Keratinocyte (primary cell): ENCODE measurements at regions not wholly inside any gene's neighbourhood (a gene's known extent, or its start where the extent isn't known, plus 50 kb on each side); places are given as distances from the start of the nearest gene placed in this dataset.

Experiments
- DNase-seq: peaks from one replicate; pipeline ENCODE4 v3.0.0-alpha.2; 2011; ENCODE audit warnings: low read depth, missing footprints, low spot score
- FAIRE-seq: peaks from 2 replicates; lab custom pipeline; 2011; peaks lifted over from hg19 to GRCh38; lab: Jason Lieb, UNC
- H2AFZ ChIP-seq: 2 replicates; pipeline ENCODE4 v1.6.0; 2012; ENCODE audit warnings: low read length, control low read depth, inconsistent platforms; ENCODE audit not compliant: control insufficient read depth
- H3K27ac ChIP-seq: 2 replicates; pipeline ENCODE4 v1.5.1; 2011; ENCODE audit warnings: low read length; ENCODE audit not compliant: control insufficient read depth, insufficient read depth
- H3K27me3 ChIP-seq: 3 replicates; pipeline ENCODE4 v1.6.0; 2011; ENCODE audit warnings: low read length; ENCODE audit not compliant: control insufficient read depth, insufficient read depth; ENCODE audit errors: extremely low read depth
- H3K36me3 ChIP-seq, 2 experiments: 2 replicates in 1 of 2; 3 replicates in 1 of 2; pipeline ENCODE4 v1.5.1; 2011; ENCODE audit warnings: low read length in 2 of 2, mild to moderate bottlenecking in 1 of 2; ENCODE audit not compliant: control insufficient read depth in 2 of 2, insufficient read depth in 2 of 2; ENCODE audit errors: extremely low read depth in 1 of 2
- H3K4me1 ChIP-seq: 3 replicates; pipeline ENCODE4 v1.5.1; 2011; ENCODE audit warnings: low read length; ENCODE audit not compliant: control insufficient read depth, insufficient read depth; ENCODE audit errors: extremely low read depth
- H3K4me2 ChIP-seq: 3 replicates; pipeline ENCODE4 v1.6.0; 2011; ENCODE audit warnings: low read depth, low read length; ENCODE audit not compliant: control insufficient read depth, insufficient read depth; ENCODE audit errors: extremely low read depth
- H3K4me3 ChIP-seq, 3 experiments: fragments of 200-600 bp in 1 of 3; sonication (generic) in 1 of 3; 2 replicates in 2 of 3; 3 replicates in 1 of 3; pipeline ENCODE4 v1.5.1; 2011 to 2016; ENCODE audit warnings: low read length in 3 of 3, mild to moderate bottlenecking in 3 of 3, control low read depth in 2 of 3, inconsistent platforms in 1 of 3, low read depth in 1 of 3, mixed read lengths in 1 of 3, mixed run types in 1 of 3, moderate library complexity in 1 of 3; ENCODE audit not compliant: control insufficient read depth in 2 of 3, insufficient read depth in 2 of 3; ENCODE audit errors: extremely low read depth in 1 of 3
- H3K79me2 ChIP-seq: 2 replicates; pipeline ENCODE4 v1.6.0; 2012; ENCODE audit warnings: low read length; ENCODE audit not compliant: control insufficient read depth, insufficient read depth
- H3K9ac ChIP-seq: 3 replicates; pipeline ENCODE4 v1.6.0; 2011; ENCODE audit warnings: low read length; ENCODE audit not compliant: control insufficient read depth, insufficient read depth; ENCODE audit errors: extremely low read depth
- H3K9me1 ChIP-seq: 3 replicates; pipeline ENCODE4 v1.6.0; 2011; ENCODE audit warnings: low read length; ENCODE audit not compliant: control insufficient read depth, insufficient read depth; ENCODE audit errors: extremely low read depth
- H3K9me3 ChIP-seq: 2 replicates; pipeline ENCODE4 v1.5.1; 2012; ENCODE audit warnings: low read depth, low read length; ENCODE audit not compliant: control insufficient read depth
- H4K20me1 ChIP-seq: 3 replicates; pipeline ENCODE4 v1.6.0; 2011; ENCODE audit warnings: low read length; ENCODE audit not compliant: control insufficient read depth, insufficient read depth; ENCODE audit errors: extremely low read depth
- EZH2 ChIP-seq: IDR thresholded peaks from one replicate; pipeline ENCODE4 v1.6.1; 2012; ENCODE audit warnings: inconsistent platforms, mild to moderate bottlenecking, low read length, moderate library complexity
- dilution Hi-C: fragments of 300-500 bp; cut with MboI; formaldehyde crosslinking; loops from one replicate; pipeline ENCODE4 v1.7.0; 2020; ENCODE audit warnings: low sequenced_read_pairs; ENCODE audit not compliant: extremely low pct_ligation_motif_present
- TF ChIP-seq, protein P1 (sequence below), 3 experiments: IDR thresholded peaks in 1 of 3; conservative IDR thresholded peaks in 1 of 3; optimal IDR thresholded peaks in 1 of 3; 2 replicates in 2 of 3; 3 replicates in 1 of 3; pipeline versions ENCODE3 to v1.5.1; 2011; ENCODE audit warnings: low read length in 3 of 3, mild to moderate bottlenecking in 3 of 3, moderate library complexity in 2 of 3, control low read depth in 1 of 3, inconsistent platforms in 1 of 3; ENCODE audit not compliant: insufficient read depth in 2 of 3; ENCODE audit errors: extremely low read depth in 1 of 3

DNA sequence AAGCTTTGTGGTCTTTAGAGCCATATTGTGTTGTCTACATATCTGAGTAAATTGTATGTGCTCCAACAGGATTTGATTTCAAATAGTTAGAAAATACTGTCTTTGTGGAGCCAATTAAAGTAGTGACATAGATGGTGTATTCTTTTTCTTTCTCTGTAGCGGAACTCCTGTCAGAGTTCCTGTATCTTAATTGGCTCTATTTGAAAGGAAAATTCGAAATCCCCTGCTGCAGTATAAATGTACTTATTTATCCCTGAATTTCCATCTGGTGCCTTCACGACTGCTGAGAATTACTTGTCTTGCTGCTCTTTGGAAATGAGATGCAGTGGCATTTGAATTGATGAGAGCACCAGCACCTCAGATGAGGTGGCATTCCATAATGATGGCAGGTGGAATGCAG is 546.7 kb upstream of the SGCD start:
- no peak overlapping the region for H3K27ac ChIP-seq
- no peak overlapping the region for H3K4me3 ChIP-seq
- FAIRE-seq: no peak
- H3K4me1 ChIP-seq: no peaks in the 10 kb centered on the region
- dilution Hi-C loops: no loop called here
- H3K27me3 ChIP-seq: no peaks in the 10 kb centered on the region
- H2AFZ ChIP-seq: no peak overlapping the region
- H3K79me2 ChIP-seq: no peaks in the 10 kb centered on the region
- DNase-seq: no peak
- TF ChIP-seq, protein P1, sequence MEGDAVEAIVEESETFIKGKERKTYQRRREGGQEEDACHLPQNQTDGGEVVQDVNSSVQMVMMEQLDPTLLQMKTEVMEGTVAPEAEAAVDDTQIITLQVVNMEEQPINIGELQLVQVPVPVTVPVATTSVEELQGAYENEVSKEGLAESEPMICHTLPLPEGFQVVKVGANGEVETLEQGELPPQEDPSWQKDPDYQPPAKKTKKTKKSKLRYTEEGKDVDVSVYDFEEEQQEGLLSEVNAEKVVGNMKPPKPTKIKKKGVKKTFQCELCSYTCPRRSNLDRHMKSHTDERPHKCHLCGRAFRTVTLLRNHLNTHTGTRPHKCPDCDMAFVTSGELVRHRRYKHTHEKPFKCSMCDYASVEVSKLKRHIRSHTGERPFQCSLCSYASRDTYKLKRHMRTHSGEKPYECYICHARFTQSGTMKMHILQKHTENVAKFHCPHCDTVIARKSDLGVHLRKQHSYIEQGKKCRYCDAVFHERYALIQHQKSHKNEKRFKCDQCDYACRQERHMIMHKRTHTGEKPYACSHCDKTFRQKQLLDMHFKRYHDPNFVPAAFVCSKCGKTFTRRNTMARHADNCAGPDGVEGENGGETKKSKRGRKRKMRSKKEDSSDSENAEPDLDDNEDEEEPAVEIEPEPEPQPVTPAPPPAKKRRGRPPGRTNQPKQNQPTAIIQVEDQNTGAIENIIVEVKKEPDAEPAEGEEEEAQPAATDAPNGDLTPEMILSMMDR (optimal IDR thresholded peaks at IDR 0.05 in 1 of 3, IDR thresholded peaks at IDR 0.05 in 1 of 3, conservative IDR thresholded peaks at IDR 0.05 in 1 of 3; ENCODE audit: extremely low read depth in 1 of 3, insufficient read depth in 2 of 3, low read length in 3 of 3): no peak
- TF ChIP-seq EZH2: no peak
- H4K20me1 ChIP-seq: no peaks in the 10 kb centered on the region
- no peaks in the 10 kb centered on the region for H3K9me3 ChIP-seq
- H3K4me2 ChIP-seq: no peak overlapping the region
- no peaks in the 10 kb centered on the region for H3K36me3 ChIP-seq
- H3K9me1 ChIP-seq: no peaks in the 10 kb centered on the region
- no peak overlapping the region for H3K9ac ChIP-seq

DNA sequence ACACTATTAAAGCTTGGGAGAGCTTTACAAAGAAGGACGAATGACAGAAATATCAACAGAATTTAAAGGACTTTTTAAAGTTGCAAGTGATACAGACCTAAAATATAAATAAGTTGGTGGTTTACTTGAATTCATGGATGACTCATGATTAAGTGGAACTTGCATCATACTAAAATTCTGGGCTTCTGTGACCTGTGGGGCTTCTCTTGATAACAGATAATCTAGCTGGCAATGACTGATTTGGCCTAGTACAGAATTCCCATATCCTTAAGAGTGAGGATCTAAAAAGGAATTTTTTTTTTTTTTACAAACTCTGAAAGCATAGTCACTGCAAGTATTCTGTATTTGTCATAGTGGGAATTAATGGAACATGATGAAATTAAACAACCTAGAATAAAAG is 543.7 kb upstream of the SGCD start:
- TF ChIP-seq EZH2: no peak
- TF ChIP-seq, protein P1 (optimal IDR thresholded peaks at IDR 0.05 in 1 of 3, IDR thresholded peaks at IDR 0.05 in 1 of 3, conservative IDR thresholded peaks at IDR 0.05 in 1 of 3; ENCODE audit: extremely low read depth in 1 of 3, insufficient read depth in 2 of 3, low read length in 3 of 3): no peak
- H2AFZ ChIP-seq: no peak overlapping the region

More for the DNA sequence above, 543.7 kb upstream of the SGCD start:
- Histone ChIP-seq H3K27ac (no peak overlapping the region), H3K79me2 (no peaks in the 10 kb centered on the region), H4K20me1 (no peaks in the 10 kb centered on the region), H3K4me2 (no peak overlapping the region), H3K27me3 (no peaks in the 10 kb centered on the region), H3K9me3 (no peaks in the 10 kb centered on the region), H3K4me1 (no peaks in the 10 kb centered on the region), H3K36me3 (no peaks in the 10 kb centered on the region), H3K4me3 (no peak overlapping the region), H3K9ac (no peak overlapping the region), H3K9me1 (no peaks in the 10 kb centered on the region)
- DNase-seq (no peak), FAIRE-seq (no peak)
- dilution Hi-C loops: no loop called here
